HG03039 (cell line): ENCODE measurements at regions not wholly inside any gene's neighbourhood (a gene's known extent, or its start where the extent isn't known, plus 50 kb on each side); places are given as distances from the start of the nearest gene placed in this dataset.

Source experiments
- ATAC-seq: cut with Tn5 transposase; IDR thresholded peaks from one replicate; pipeline ENCODE4 v1.9.1; 2021; ENCODE audit warnings: mild to moderate bottlenecking, moderate library complexity; ENCODE audit not compliant: unreplicated experiment

GRCh38 chr3:162764051-162764807, 1267.6 kb downstream of the OTOL1 start:
- ATAC-seq = no peak

DNA sequence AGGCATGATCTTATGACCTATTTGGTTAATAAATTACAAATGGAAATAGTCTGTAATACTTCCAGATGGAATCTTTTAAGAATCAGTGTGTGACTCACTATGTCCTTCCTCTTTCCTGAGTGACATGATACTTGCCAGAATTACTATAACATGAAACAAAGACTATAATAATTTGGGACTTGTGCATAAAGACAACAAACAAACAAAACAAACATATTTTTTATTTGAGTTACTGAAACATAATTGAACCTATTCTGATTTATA, 1268.1 kb downstream of the OTOL1 start:
- ATAC-seq = no peak

GRCh38 chr3:162765524-162765923, 1268.9 kb downstream of the OTOL1 start:
- no peak for ATAC-seq

DNA sequence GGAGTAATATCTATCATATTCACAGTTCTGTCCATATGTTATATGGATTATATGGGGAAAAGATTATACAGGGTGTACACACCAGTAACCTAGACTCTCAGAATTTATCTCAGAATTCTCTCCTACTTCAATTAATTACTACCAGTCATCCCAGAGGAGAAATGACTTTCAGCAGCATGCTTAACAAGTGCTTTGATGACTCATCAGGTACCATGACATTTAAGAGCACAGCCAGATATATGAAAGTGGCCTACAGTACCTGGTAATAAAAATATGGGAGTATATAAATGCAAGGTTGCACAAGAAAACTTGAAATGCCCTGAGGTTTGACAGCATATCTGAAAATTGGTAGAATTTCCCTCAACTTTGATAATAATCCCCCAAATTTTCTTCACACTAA, 1273.0 kb downstream of the OTOL1 start:
- no peak for ATAC-seq

- no peak for ATAC-seq
Measured at GRCh38 chr3:162770551-162770950, 1273.9 kb downstream of the OTOL1 start.

GRCh38 chr3:162774613-162775100, 1278.0 kb downstream of the OTOL1 start:
- ATAC-seq = no peak

DNA sequence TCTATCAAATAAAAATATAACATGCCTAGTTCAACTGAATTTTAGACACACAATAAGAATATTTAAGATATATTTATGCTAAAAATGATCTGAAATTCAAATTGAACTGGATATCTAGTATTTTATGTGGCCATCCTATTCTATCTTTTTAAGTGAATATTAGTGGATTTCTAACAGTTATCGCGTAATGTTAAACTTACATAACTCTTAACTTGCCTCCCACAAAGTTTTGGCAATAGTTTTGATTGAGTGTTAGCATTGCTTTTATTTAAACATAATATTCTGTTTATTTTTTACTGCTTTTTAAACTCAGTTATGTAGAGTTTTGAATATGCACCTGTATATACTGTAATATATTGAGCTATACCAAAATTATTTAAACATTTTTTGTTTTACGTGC, 1279.5 kb downstream of the OTOL1 start:
- no peak for ATAC-seq

- no peak for ATAC-seq
Measured at GRCh38 chr3:162777118-162777517, 1280.5 kb downstream of the OTOL1 start.

- no peak for ATAC-seq
Measured at GRCh38 chr3:162780313-162780712, 1283.7 kb downstream of the OTOL1 start.

DNA sequence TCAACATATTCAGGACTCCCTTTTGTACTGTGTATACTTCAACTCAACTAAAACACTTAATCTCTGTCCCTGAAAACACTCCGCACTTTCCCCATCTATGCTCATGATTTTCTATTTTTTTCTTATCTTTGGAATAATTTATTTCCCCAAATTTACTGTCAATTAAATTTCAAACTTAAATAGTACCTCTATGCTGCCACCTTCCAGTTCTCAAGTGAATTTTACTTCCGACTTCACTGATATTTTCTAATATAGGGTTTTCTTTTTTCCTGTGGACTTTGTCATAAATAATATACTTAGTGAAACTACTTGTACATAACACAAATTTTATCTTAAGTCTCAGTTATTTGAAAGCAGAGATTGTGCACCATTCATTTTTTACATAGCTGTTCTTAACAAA, 1303.3 kb downstream of the OTOL1 start:
- ATAC-seq = no peak

GRCh38 chr3:162802228-162802965, 1305.8 kb downstream of the OTOL1 start:
- ATAC-seq = no peak

- no peak for ATAC-seq
Measured at GRCh38 chr3:162810776-162811175, 1314.2 kb downstream of the OTOL1 start.

- no peak for ATAC-seq
Measured at GRCh38 chr3:162842549-162843216, 1346.1 kb downstream of the OTOL1 start.

- ATAC-seq = no peak
Measured at GRCh38 chr3:162845918-162846317, 1349.3 kb downstream of the OTOL1 start.

DNA sequence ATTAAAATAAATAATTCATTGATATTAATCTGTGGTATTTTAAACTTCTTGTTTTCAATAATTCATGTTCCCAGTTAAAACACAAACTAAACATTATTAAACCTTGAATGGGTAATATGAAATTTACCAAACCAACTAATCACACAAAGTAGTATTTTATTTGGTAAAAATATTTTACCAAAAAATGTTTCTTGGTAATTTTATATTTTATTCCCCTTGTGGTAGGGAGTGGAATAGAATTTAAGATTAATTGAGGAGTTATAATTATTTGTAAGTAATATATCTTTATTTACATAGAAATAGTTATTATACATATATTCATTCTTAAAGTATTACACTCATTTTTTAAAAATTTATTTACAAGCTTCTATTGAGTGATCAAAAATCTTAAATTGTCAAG, 1350.9 kb downstream of the OTOL1 start:
- no peak for ATAC-seq

GRCh38 chr3:162863579-162863978, 1367.0 kb downstream of the OTOL1 start:
- no peak for ATAC-seq

- ATAC-seq = no peak
Measured at GRCh38 chr3:162865466-162865865, 1368.9 kb downstream of the OTOL1 start.

GRCh38 chr3:162879021-162879562, 1382.5 kb downstream of the OTOL1 start:
- ATAC-seq = no peak

GRCh38 chr3:162884373-162884772, 1387.8 kb downstream of the OTOL1 start:
- ATAC-seq = no peak

DNA sequence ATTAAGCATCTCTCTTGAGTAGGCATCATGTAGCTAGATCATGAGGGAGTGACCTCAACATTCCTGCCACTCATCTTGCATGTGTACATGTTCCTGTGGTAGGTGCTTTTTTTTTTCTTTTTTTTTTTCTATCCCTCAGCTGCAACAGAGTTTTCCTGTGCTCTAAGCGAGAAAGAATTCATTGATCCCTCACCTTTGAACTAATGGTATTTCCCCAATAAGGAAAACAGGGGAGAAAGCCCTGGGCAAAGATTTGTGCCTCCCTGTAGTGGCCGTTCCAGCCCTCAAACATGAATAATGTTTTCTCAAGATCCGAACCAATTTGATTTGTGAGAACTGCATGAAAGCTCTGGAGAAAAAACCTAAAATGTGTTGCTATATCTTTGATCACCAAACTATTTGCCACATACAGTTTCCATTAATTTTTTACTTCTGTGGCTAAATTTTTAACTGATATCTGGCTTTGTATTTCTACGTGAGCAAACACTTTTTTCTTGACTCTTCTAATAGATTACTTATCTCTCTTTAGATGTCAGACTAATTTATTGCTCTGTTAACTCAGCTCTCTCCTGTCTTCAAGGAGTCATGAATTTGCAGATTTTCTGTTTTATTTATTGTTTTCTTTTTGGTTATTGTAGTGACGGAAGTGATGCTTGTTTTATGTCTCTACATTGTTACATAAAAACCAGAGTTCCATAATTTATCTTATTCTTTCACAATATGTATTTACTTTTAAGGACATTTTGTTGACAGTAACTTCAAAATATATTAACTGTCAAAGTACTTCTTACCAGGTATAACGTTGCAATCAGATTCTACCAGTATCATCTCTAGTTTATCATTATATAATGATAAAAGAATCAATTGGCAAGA, 1396.5 kb downstream of the OTOL1 start:
- no peak for ATAC-seq

- no peak for ATAC-seq
Measured at GRCh38 chr3:162897291-162897690, 1400.7 kb downstream of the OTOL1 start.
